Osteocyte (in vitro differentiated cells): ENCODE measurements at regions not wholly inside any gene's neighbourhood (a gene's known extent, or its start where the extent isn't known, plus 50 kb on each side); places are given as distances from the start of the nearest gene placed in this dataset.
A peak's percentile ranks its signal among the peaks of the same experiment; 100 is the strongest.
"Not testable (repeated sequence)": the region's sequence is repeated elsewhere in the genome, so short reads cannot be mapped to it uniquely, and the experiment has no call there.

Source experiments
- DNase-seq: peaks from one replicate; pipeline ENCODE4 v3.0.0; 2021; ENCODE audit warnings: mixed read lengths; ENCODE audit not compliant: unreplicated experiment; ENCODE audit errors: extremely low spot score
- H3K27ac Mint-ChIP-seq: one replicate; pipeline ENCODE4 v1.8.0; 2021; ENCODE audit warnings: mild to moderate bottlenecking, mixed read lengths; ENCODE audit not compliant: unreplicated experiment
- H3K27me3 Mint-ChIP-seq: one replicate; pipeline ENCODE4 v1.8.0; 2021; ENCODE audit warnings: mixed read lengths; ENCODE audit not compliant: unreplicated experiment
- H3K36me3 Mint-ChIP-seq: one replicate; pipeline ENCODE4 v1.8.0; 2021; ENCODE audit warnings: mixed read lengths; ENCODE audit not compliant: unreplicated experiment
- H3K4me1 Mint-ChIP-seq: one replicate; pipeline ENCODE4 v1.8.0; 2021; ENCODE audit warnings: mixed read lengths; ENCODE audit not compliant: unreplicated experiment
- H3K4me3 Mint-ChIP-seq: one replicate; pipeline ENCODE4 v1.8.0; 2021; ENCODE audit warnings: mild to moderate bottlenecking, moderate library complexity, mixed read lengths; ENCODE audit not compliant: unreplicated experiment
- H3K9me3 Mint-ChIP-seq: one replicate; pipeline ENCODE4 v1.8.0; 2021; ENCODE audit warnings: mixed read lengths; ENCODE audit not compliant: unreplicated experiment
- TF ChIP-seq, protein P1 (sequence below): fragments of 200-600 bp; sonication (generic); IDR thresholded peaks from 2 replicates; pipeline ENCODE4 v1.5.0; 2021; ENCODE audit warnings: antibody characterized with exemption, mild to moderate bottlenecking, moderate library complexity

DNA sequence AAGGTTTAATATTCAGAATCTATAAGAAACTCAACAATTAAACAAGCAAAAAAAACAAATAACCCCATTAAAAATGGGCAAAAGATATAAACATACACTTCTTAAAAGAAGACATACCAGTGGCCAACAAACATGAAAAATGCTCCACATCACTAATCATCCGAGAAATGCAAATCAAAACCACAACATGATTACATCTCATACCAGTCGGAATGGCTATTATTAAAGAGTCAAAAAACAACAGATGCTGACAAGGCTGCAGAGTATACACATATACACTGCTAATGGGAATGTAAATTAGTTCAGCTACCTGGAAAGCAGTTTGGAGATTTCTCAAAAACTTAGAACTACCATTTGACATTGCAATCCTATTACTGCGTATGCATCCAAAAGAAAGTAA is 81.4 kb upstream of the NEK3 start:
- not testable (repeated sequence) for H3K4me3 Mint-ChIP-seq, H3K27me3 Mint-ChIP-seq, H3K36me3 Mint-ChIP-seq, H3K4me1 Mint-ChIP-seq, H3K9me3 Mint-ChIP-seq, DNase-seq, H3K27ac Mint-ChIP-seq

DNA sequence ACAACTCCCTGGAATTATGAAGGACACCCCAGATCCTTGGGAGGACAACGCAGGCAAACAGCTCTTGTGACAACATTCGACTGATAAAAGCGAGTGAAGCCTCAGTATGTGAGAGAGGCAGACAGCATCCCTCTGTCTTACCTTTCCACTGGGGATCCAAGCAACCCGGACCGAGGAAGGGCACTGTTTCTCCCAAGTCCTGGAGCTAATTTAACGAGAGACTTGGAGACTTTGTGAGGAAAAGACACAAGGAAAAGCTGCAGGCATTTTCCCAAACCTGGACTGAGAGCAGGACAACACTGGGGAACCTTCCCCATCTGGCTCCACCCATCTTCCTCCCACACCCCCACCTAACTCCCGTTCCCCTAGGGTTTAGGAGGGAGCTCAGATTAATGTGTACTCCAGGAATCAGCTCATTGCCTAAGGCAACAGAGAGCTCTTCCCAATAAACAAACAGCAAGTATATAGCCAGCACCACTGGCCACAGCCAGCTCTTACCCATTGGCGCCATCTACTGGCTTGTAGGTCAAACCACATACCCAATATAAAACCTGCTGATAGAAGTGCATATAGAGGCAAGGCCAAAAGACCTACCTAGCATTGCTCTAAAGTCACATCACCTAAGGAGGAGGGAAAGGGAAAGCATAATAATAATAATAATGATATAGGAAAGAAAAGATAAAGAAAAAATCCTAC is 76.7 kb upstream of the NEK3 start:
- TF ChIP-seq, protein P1, sequence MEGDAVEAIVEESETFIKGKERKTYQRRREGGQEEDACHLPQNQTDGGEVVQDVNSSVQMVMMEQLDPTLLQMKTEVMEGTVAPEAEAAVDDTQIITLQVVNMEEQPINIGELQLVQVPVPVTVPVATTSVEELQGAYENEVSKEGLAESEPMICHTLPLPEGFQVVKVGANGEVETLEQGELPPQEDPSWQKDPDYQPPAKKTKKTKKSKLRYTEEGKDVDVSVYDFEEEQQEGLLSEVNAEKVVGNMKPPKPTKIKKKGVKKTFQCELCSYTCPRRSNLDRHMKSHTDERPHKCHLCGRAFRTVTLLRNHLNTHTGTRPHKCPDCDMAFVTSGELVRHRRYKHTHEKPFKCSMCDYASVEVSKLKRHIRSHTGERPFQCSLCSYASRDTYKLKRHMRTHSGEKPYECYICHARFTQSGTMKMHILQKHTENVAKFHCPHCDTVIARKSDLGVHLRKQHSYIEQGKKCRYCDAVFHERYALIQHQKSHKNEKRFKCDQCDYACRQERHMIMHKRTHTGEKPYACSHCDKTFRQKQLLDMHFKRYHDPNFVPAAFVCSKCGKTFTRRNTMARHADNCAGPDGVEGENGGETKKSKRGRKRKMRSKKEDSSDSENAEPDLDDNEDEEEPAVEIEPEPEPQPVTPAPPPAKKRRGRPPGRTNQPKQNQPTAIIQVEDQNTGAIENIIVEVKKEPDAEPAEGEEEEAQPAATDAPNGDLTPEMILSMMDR: peak; percentile 71
- H3K4me1 Mint-ChIP-seq, H3K27me3 Mint-ChIP-seq, H3K36me3 Mint-ChIP-seq, H3K4me3 Mint-ChIP-seq, H3K27ac Mint-ChIP-seq, H3K9me3 Mint-ChIP-seq, DNase-seq: not testable (repeated sequence)

DNA sequence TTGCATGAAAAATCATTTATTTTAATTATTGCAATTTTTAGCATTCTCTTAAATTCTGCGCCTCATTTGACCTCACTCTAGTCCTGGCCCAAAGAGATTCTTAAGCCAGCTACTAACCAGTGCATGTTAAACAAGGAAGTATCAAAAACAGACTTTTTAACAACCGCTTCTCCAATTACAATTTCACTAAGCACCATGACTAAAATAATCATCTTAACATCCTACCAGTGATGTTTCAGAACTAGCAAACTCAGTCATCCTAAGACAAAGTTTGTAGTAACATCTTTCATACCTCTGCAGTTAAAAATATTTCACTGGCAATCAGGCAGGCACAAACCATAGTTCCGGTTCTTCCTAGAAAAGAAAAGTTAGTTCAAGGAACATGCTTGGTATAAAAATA is 75.5 kb upstream of the NEK3 start:
- H3K27ac Mint-ChIP-seq, DNase-seq, H3K36me3 Mint-ChIP-seq, H3K27me3 Mint-ChIP-seq, H3K4me3 Mint-ChIP-seq, H3K9me3 Mint-ChIP-seq, H3K4me1 Mint-ChIP-seq: not testable (repeated sequence)

DNA sequence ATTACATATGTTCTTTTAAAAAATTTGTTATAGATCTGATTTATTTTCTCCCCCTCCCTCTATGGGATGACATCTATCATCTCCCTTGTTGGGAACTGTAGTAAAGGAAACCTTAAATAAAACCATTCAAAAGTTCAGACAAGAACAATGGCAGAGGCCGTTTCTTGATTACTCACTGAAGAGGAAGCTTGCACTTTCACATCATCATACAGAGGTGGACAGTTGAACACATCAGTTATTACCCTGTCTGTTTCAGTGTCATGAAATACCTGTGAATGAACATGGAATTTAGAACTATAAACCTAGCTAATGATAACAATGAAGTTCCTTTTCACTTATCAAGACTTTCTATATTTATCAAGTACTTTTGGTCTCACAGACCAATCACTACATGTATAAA is 63.7 kb upstream of the NEK3 start:
- H3K4me1 Mint-ChIP-seq, DNase-seq, H3K4me3 Mint-ChIP-seq, H3K27ac Mint-ChIP-seq, H3K36me3 Mint-ChIP-seq, H3K9me3 Mint-ChIP-seq, H3K27me3 Mint-ChIP-seq: not testable (repeated sequence)

DNA sequence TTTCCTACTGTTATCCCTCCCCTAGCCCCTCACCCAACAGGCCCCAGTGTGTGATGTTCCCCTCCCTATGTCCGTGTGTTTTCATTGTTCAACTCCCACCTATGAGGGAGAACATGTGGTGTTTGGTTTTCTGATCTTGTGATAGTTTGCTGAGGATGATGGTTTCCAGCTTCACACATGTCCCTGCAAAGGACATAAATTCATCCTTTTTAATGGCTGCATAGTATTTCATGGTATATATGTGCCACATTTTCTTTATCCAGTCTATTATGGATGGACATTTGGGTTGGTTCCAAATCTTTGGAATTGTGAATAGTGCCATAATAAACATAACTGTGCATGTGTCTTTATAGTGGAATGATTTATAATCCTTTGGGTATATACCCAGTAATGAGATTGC is 54.5 kb upstream of the NEK3 start:
- H3K36me3 Mint-ChIP-seq, H3K4me3 Mint-ChIP-seq, H3K4me1 Mint-ChIP-seq, H3K27ac Mint-ChIP-seq, DNase-seq, H3K9me3 Mint-ChIP-seq: not testable (repeated sequence)
- peaks cover 33% of the 10 kb centered on the region for H3K27me3 Mint-ChIP-seq

DNA sequence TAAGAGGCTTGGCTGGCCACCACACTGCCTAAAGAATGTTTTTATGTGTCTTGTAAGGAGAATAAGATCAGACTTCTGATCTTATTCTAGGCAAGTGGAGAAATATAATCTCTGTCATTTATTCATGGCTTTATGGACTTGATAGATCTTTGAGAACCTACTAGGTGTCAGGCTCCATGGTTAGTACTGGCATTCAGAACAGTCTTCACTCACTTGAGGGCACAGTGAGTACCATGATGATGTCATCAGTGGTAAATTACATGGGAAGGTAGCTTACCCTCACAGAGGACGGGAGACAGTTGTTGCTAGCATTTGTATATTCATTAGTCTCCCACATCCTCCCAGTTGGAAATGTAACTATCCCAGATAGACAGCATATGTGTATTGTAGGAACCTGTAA is 53.5 kb upstream of the NEK3 start:
- not testable (repeated sequence) for DNase-seq, H3K36me3 Mint-ChIP-seq, H3K4me3 Mint-ChIP-seq, H3K27ac Mint-ChIP-seq, H3K9me3 Mint-ChIP-seq, H3K4me1 Mint-ChIP-seq
- H3K27me3 Mint-ChIP-seq: peaks cover 33% of the 10 kb centered on the region

DNA sequence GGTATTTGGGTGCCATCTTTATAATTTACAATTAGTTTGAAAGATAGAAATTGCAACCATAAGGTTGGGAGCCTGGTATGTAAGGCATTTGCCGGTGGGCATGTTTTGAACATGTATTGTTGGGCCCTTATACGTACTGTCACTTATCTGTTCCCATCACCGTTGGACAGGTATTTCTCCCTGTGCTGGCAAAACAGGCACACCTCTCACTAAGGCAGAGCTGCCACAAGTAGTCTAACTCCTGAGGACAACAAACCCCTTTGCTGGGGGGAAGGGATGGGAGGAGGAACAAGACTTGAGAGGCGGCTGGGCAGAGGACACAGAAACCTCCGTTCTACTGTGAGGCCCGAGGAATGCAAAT is 52.0 kb upstream of the NEK3 start:
- not testable (repeated sequence) for H3K36me3 Mint-ChIP-seq, DNase-seq, H3K9me3 Mint-ChIP-seq, H3K4me1 Mint-ChIP-seq, H3K27ac Mint-ChIP-seq, H3K4me3 Mint-ChIP-seq
- peaks cover 31% of the 10 kb centered on the region for H3K27me3 Mint-ChIP-seq

DNA sequence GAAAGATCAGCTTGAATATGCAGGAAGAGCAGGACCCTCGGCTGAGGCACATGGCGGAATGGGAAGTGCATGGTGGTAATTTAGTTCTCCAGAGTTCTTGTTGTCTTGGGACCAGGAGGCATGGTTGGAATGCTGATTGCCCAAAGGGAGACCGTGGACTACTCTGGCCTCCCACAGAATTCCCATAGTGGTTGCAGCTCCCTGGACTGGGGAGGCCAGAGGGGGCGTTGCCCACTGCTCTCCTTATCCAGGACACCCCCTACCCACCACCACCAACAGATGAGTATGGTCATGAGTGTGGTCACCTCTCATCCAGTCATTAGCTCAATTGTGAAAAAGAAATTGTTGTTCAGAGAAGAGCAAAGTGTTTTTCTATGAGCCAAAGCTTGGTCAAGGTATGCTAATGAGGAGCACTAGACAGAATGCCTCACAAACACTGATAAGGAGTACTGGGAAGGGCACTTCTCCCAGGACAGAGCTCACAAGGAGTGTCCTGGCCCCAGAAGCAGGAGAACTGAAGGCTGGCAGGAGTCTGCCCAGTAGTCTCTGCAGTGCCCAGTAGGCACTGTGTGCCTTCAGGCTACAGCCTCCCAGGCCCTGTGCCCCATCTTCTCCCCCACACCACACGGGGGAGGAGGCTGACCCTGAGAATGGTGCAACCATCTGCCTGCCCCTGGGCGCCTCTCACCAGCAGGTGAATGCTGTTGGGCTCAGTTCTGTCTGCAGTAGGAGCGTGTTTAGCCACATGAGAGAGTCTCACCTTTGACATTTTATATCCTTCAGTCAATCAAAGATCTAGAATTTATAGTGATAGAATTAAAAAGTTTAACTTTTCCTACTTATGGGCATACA is 51.4 kb upstream of the NEK3 start:
- not testable (repeated sequence) for DNase-seq, H3K27ac Mint-ChIP-seq, H3K36me3 Mint-ChIP-seq, H3K4me1 Mint-ChIP-seq, H3K4me3 Mint-ChIP-seq, H3K9me3 Mint-ChIP-seq
- peaks cover 25% of the 10 kb centered on the region for H3K27me3 Mint-ChIP-seq
